ENCODE measurements at regions not wholly inside any gene's neighbourhood (a gene's known extent, or its start where the extent isn't known, plus 50 kb on each side); places are given as distances from the start of the nearest gene placed in this dataset.
A peak's percentile ranks its signal among the peaks of the same experiment; 100 is the strongest.

- no peak for DNase-seq
These were observed 512.5 kb upstream of the LRRTM4 start for GRCh38 chr2:78034706-78035105.

GRCh38 chr2:78035804-78036203 is 513.6 kb upstream of the LRRTM4 start:
- DNase-seq, result peak; percentile 4

GRCh38 chr2:78051480-78051879 is 529.3 kb upstream of the LRRTM4 start:
- DNase-seq, result no peak

GRCh38 chr2:78056976-78057375 is 534.8 kb upstream of the LRRTM4 start:
- DNase-seq, result no peak

- no peak for DNase-seq
These were observed 539.1 kb upstream of the LRRTM4 start for GRCh38 chr2:78061301-78061700.

- DNase-seq, result no peak
These were observed 539.6 kb upstream of the LRRTM4 start for GRCh38 chr2:78061732-78062131.

- no peak for DNase-seq
These were observed 541.3 kb upstream of the LRRTM4 start for GRCh38 chr2:78063246-78064020.

- DNase-seq, result no peak
These were observed 543.2 kb upstream of the LRRTM4 start for GRCh38 chr2:78065366-78065765.

- peak; percentile 25 for DNase-seq
These were observed 546.6 kb upstream of the LRRTM4 start for GRCh38 chr2:78068808-78069207.

GRCh38 chr2:78070693-78071092 is 548.5 kb upstream of the LRRTM4 start:
- DNase-seq, result no peak

GRCh38 chr2:78077633-78078032 is 555.5 kb upstream of the LRRTM4 start:
- DNase-seq, result peak; percentile 74

GRCh38 chr2:78082555-78082954 is 560.4 kb upstream of the LRRTM4 start:
- no peak for DNase-seq

- DNase-seq, result no peak
These were observed 571.3 kb upstream of the LRRTM4 start for GRCh38 chr2:78093436-78093835.

- no peak for DNase-seq
These were observed 587.1 kb upstream of the LRRTM4 start for GRCh38 chr2:78109272-78109671.

- no peak for DNase-seq
These were observed 593.1 kb upstream of the LRRTM4 start for GRCh38 chr2:78115291-78115690.

- no peak for DNase-seq
These were observed 595.9 kb upstream of the LRRTM4 start for GRCh38 chr2:78118037-78118436.

GRCh38 chr2:78120275-78120674 is 598.1 kb upstream of the LRRTM4 start:
- no peak for DNase-seq

GRCh38 chr2:78125042-78125441 is 602.9 kb upstream of the LRRTM4 start:
- no peak for DNase-seq

GRCh38 chr2:78127424-78127823 is 605.2 kb upstream of the LRRTM4 start:
- DNase-seq, result no peak

- DNase-seq, result peak; percentile 32
These were observed 610.5 kb upstream of the LRRTM4 start for GRCh38 chr2:78132391-78133370.

- no peak for DNase-seq
These were observed 623.3 kb upstream of the LRRTM4 start for GRCh38 chr2:78145395-78145996.

GRCh38 chr2:78145997-78146722 is 624.0 kb upstream of the LRRTM4 start:
- DNase-seq, result no peak

GRCh38 chr2:78147466-78147865 is 625.3 kb upstream of the LRRTM4 start:
- no peak for DNase-seq

Measured in DMS153 (cell line).